Psoas muscle (tissue), 7 donors: ENCODE measurements at regions not wholly inside any gene's neighbourhood (a gene's known extent, or its start where the extent isn't known, plus 50 kb on each side); places are given as distances from the start of the nearest gene placed in this dataset.
"Not testable (repeated sequence)": the region's sequence is repeated elsewhere in the genome, so short reads cannot be mapped to it uniquely, and the experiment has no call there.

ENCODE experiments used
- ATAC-seq, 4 donors: fragments of 200-7000 bp; cut with Tn5 transposase; one replicate each; pipeline ENCODE4 v1.9.1; 2020; ENCODE audit warnings: moderate library complexity in 3 of 4, mild to moderate bottlenecking in 2 of 4
- DNase-seq, 2 donors: peaks; one replicate each; pipeline ENCODE4 v3.0.0-alpha.2; 2020
- H3K27ac ChIP-seq: fragments of 200-600 bp; one replicate; pipeline ENCODE4 v1.8.0; 2022
- H3K27me3 ChIP-seq, 3 donors: fragments of 200-600 bp in 1 of 3; one replicate each; pipeline versions ENCODE4 v1.6.1 to v1.8.0; 2013 to 2022; ENCODE audit warnings: low read length in 2 of 3, mild to moderate bottlenecking in 2 of 3, moderate library complexity in 1 of 3; ENCODE audit not compliant: insufficient read depth in 3 of 3
- H3K36me3 ChIP-seq, 2 donors: fragments of 200-600 bp in 1 of 2; one replicate each; pipeline versions ENCODE4 v1.6.1 to v1.8.0; 2013 to 2022; ENCODE audit warnings: low read depth in 1 of 2, mild to moderate bottlenecking in 1 of 2, moderate library complexity in 1 of 2; ENCODE audit not compliant: insufficient read depth in 1 of 2
- H3K4me1 ChIP-seq: fragments of 200-600 bp; one replicate; pipeline ENCODE4 v1.8.0; 2022
- H3K4me3 ChIP-seq: fragments of 200-600 bp; one replicate; pipeline ENCODE4 v1.8.0; 2022; ENCODE audit warnings: mild to moderate bottlenecking
- H3K9me3 ChIP-seq: fragments of 200-600 bp; one replicate; pipeline ENCODE4 v1.8.0; 2022
- CTCF ChIP-seq: fragments of 200-600 bp; IDR thresholded peaks from one replicate; pipeline ENCODE4 v1.8.0; 2022; ENCODE audit warnings: antibody characterized with exemption
- WGBS, 3 donors: extraction: QIAGEN DNeasy Blood & Tissue Kit; methylation state at CpG; one replicate each; pipeline versions ENCODE4 v1.1.6 to v1.1.7; 2013; 5-methylcytosine and 5-hydroxymethylcytosine counted together
- intact Hi-C, 2 donors: fragments of 100-400 bp; cut with DNase I; formaldehyde crosslinking; loops; one replicate each; pipeline versions ENCODE4 v1.11.0 to v1.14.2; 2022
- donor health status: healthy with polysubstance abuse.
- donor health status: DM: no; HTN: no; CAD: no; lungs with moderate emphysema.
- donor health status: Bipolar disorder and iron deficiency.
- donor health status: healthy.
- donor health status: DM: yes; HTN: yes; CAD: no.
- donor health status: DM: no; HTN: no; CAD: no.
- donor health status: DM: yes; HTN: yes; CAD: no.

DNA sequence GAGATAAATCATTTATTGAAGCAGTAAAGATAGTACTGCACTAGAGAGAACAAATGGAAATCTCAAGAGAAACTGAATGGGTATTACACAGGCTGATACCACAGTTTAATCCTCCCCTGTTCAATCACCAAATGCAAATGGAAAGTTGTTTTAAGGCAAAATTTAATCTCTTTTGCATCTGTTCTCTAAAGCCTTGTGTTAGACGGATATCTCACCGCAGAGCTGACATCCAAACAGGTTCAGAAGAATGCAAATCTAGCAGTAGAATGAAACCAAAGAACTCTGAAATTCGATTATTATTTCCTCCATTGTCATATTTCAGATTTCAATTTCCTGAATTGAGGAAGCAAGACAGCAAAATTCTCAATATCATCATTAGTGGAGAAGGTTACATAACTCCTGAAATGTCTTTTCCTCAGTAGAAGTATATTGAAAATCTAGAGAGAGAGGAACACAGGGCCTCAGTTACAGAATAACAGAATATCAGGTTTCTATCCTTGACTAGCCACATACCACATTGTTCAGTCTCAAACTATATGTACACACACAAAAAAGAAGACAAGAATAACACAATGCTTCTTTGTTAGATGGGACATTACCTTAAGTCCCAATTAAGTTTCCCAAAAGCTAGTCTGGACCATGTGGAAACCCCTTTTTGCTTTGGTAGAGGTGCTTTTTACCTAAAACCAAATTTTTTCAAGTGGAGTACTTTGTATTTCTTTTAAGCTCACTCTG lies 94.1 kb upstream of the BANK1 start:
- no peak for DNase-seq
- TF ChIP-seq CTCF, result no peak
- Histone ChIP-seq H3K4me1 (no peaks in the 10 kb centered on the region), H3K27me3 (no peaks in the 10 kb centered on the region), H3K27ac (no peak overlapping the region), H3K36me3 (no peaks in the 10 kb centered on the region), H3K9me3 (no peaks in the 10 kb centered on the region), H3K4me3 (no peak overlapping the region)
- ATAC-seq, result no peak
- WGBS, 3 donors, result 65 to 72% (median 66%) methylated on average over 3 of the region's 3 CpGs
- intact Hi-C loops, result no loop called here

GRCh38 chr4:101695176-101695575 lies 95.4 kb upstream of the BANK1 start:
- intact Hi-C loops, result no loop called here
- no peaks in the 10 kb centered on the region for H3K4me1 ChIP-seq
- TF ChIP-seq CTCF, result no peak
- no peaks in the 10 kb centered on the region for H3K9me3 ChIP-seq
- ATAC-seq (no peak), DNase-seq (no peak)
- no peaks in the 10 kb centered on the region for H3K36me3 ChIP-seq
- no peak overlapping the region for H3K4me3 ChIP-seq
- peaks cover 0 to 2% (median 0%) of the 10 kb centered on the region in 3 donors for H3K27me3 ChIP-seq
- no peak overlapping the region for H3K27ac ChIP-seq

GRCh38 chr4:101694403-101694802 lies 96.1 kb upstream of the BANK1 start:
- H3K4me3 ChIP-seq, H3K4me1 ChIP-seq, H3K27me3 ChIP-seq, H3K27ac ChIP-seq, intact Hi-C loops, ATAC-seq, H3K36me3 ChIP-seq, H3K9me3 ChIP-seq, DNase-seq: not testable (repeated sequence)
- WGBS, 3 donors, result 81 to 98% (median 95%) methylated on average over 5 of the region's 5 CpGs

DNA sequence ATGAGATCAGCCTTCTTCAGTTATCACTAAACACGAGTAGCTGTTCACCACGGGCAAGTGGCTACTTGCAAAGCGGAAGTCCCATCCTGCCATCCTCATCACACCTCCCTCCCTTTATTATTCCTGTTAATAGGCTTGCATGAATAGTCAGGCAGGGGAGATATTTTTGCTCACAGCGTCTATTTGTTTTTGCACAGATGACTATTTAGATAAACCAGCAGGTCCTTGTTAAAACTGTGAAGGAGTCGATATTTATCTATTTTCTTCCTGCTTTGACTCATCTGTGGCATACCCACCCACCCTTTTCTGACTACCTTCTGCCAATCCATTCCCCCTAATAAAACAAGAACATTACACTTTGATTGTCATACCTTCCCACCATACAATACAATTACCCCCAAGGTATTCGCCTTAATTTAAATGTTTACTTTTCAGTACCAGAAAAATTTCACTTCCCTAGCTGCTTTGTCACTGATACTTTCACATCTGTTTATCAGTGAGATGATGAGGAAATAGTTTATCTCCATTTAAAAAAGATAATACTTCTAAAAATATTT lies 96.6 kb upstream of the BANK1 start:
- Histone ChIP-seq H3K9me3 (no peaks in the 10 kb centered on the region), H3K4me1 (no peaks in the 10 kb centered on the region), H3K36me3 (no peaks in the 10 kb centered on the region), H3K4me3 (no peak overlapping the region), H3K27ac (no peak overlapping the region), H3K27me3 (peaks cover 0 to 2% (median 0%) of the 10 kb centered on the region in 3 donors)
- TF ChIP-seq CTCF, result no peak
- DNase-seq (no peak), ATAC-seq (no peak)
- intact Hi-C loops, result no loop called here
- 60 to 76% (median 61%) methylated on average over 6 of the region's 6 CpGs for WGBS, 3 donors

- 86 to 98% (median 93%) methylated on average over 1 of the region's 1 CpG for WGBS, 3 donors
- no peak for ATAC-seq
- intact Hi-C loops, result no loop called here
- Histone ChIP-seq H3K9me3 (no peaks in the 10 kb centered on the region), H3K27me3 (peaks cover 0 to 2% (median 0%) of the 10 kb centered on the region in 3 donors), H3K27ac (no peak overlapping the region), H3K36me3 (no peaks in the 10 kb centered on the region), H3K4me3 (no peak overlapping the region), H3K4me1 (no peaks in the 10 kb centered on the region)
- no peak for TF ChIP-seq CTCF
- no peak for DNase-seq
These were observed 101.3 kb upstream of the BANK1 start for GRCh38 chr4:101689220-101689619.
